Parathyroid adenoma (tissue), 2 donors: ENCODE measurements at regions not wholly inside any gene's neighbourhood (a gene's known extent, or its start where the extent isn't known, plus 50 kb on each side); places are given as distances from the start of the nearest gene placed in this dataset.

Experiments
- H2AFZ ChIP-seq: fragments of 300-600 bp; sonication (generic); one replicate; pipeline ENCODE4 v1.7.0; 2017; ENCODE audit warnings: antibody characterized with exemption, mild to moderate bottlenecking
- H3K27ac ChIP-seq: fragments of 300-600 bp; sonication (generic); one replicate; pipeline ENCODE4 v1.7.0; 2017
- H3K27me3 ChIP-seq: fragments of 300-600 bp; sonication (generic); one replicate; pipeline ENCODE4 v1.7.0; 2017; ENCODE audit warnings: low read length; ENCODE audit not compliant: control insufficient read depth, insufficient read depth
- H3K36me3 ChIP-seq: fragments of 300-600 bp; sonication (generic); one replicate; pipeline ENCODE4 v1.7.0; 2017; ENCODE audit warnings: low read length; ENCODE audit not compliant: control insufficient read depth, insufficient read depth
- H3K4me1 ChIP-seq: fragments of 300-600 bp; sonication (generic); one replicate; pipeline ENCODE4 v1.7.0; 2017; ENCODE audit warnings: control low read depth
- H3K4me2 ChIP-seq: fragments of 300-600 bp; sonication (generic); one replicate; pipeline ENCODE4 v1.7.0; 2017; ENCODE audit warnings: low read length
- H3K4me3 ChIP-seq: fragments of 300-600 bp; sonication (generic); one replicate; pipeline ENCODE4 v1.7.0; 2017; ENCODE audit warnings: low read depth, low read length
- H3K79me2 ChIP-seq: fragments of 300-600 bp; sonication (generic); one replicate; pipeline ENCODE4 v1.7.0; 2017; ENCODE audit warnings: control low read depth
- H3K9ac ChIP-seq: fragments of 300-600 bp; sonication (generic); one replicate; pipeline ENCODE4 v1.7.0; 2017; ENCODE audit warnings: mild to moderate bottlenecking
- H3K9me3 ChIP-seq: fragments of 300-600 bp; sonication (generic); one replicate; pipeline ENCODE4 v1.7.0; 2017; ENCODE audit warnings: low read length; ENCODE audit not compliant: control insufficient read depth
- CTCF ChIP-seq: fragments of 300-600 bp; sonication (generic); IDR thresholded peaks from one replicate; pipeline ENCODE4 v1.7.0; 2017; ENCODE audit warnings: antibody characterized with exemption, mild to moderate bottlenecking
- donor health status: primary hyperparathyroidism.

GRCh38 chr5:173835131-173835530, 53.0 kb upstream of the CPEB4 start:
- no peaks in the 10 kb centered on the region for H3K36me3 ChIP-seq
- no peaks in the 10 kb centered on the region for H3K27me3 ChIP-seq
- H3K9me3 ChIP-seq: no peaks in the 10 kb centered on the region
- H3K79me2 ChIP-seq: peaks cover 4% of the 10 kb centered on the region
- no peak overlapping the region for H3K4me2 ChIP-seq
- H3K27ac ChIP-seq: peak overlapping the region; percentile 76
- peaks cover 69% of the 10 kb centered on the region for H3K4me1 ChIP-seq
- no peak for TF ChIP-seq CTCF
- H3K4me3 ChIP-seq: no peak overlapping the region
- H3K9ac ChIP-seq: no peak overlapping the region
- H2AFZ ChIP-seq: peak overlapping the region; percentile 57

- Histone ChIP-seq H3K27me3 (no peaks in the 10 kb centered on the region), H3K9ac (no peak overlapping the region), H3K4me2 (no peak overlapping the region), H3K4me1 (peaks cover 69% of the 10 kb centered on the region), H3K4me3 (no peak overlapping the region), H3K36me3 (no peaks in the 10 kb centered on the region), H3K9me3 (no peaks in the 10 kb centered on the region), H2AFZ (peak overlapping the region; percentile 57), H3K27ac (peak overlapping the region; percentile 76), H3K79me2 (peaks cover 4% of the 10 kb centered on the region)
- no peak for TF ChIP-seq CTCF
Observed at GRCh38 chr5:173835661-173836060, 52.5 kb upstream of the CPEB4 start.

GRCh38 chr5:173837654-173838053, 50.5 kb upstream of the CPEB4 start:
- Histone ChIP-seq H3K9me3 (no peaks in the 10 kb centered on the region), H3K9ac (no peak overlapping the region), H3K36me3 (no peaks in the 10 kb centered on the region)

More at GRCh38 chr5:173837654-173838053, 50.5 kb upstream of the CPEB4 start:
- Histone ChIP-seq H2AFZ (no peak overlapping the region), H3K4me3 (no peak overlapping the region), H3K79me2 (no peaks in the 10 kb centered on the region), H3K27ac (no peak overlapping the region), H3K27me3 (no peaks in the 10 kb centered on the region), H3K4me2 (no peak overlapping the region), H3K4me1 (peaks cover 61% of the 10 kb centered on the region)
- no peak for TF ChIP-seq CTCF
